AG04450 (cell line): ENCODE measurements at regions not wholly inside any gene's neighbourhood (a gene's known extent, or its start where the extent isn't known, plus 50 kb on each side); places are given as distances from the start of the nearest gene placed in this dataset.

Experiments used
- CTCF ChIA-PET: fragments of 300-600, 350-600 bp; formaldehyde crosslinking; extraction: SDS; loops from one replicate; lab custom pipeline; 2022; ENCODE audit warnings: antibody characterized with exemption, inconsistent platforms; lab: Charles Lee
- POLR2A ChIA-PET: fragments of 350-600 bp; formaldehyde crosslinking; extraction: SDS; loops from one replicate; lab custom pipeline; 2021; ENCODE audit warnings: antibody characterized with exemption, inconsistent platforms; lab: Yijun Ruan, JAX
- DNase-seq: peaks from one replicate; pipeline ENCODE4 v3.0.0-alpha.2; 2011; ENCODE audit warnings: low read depth, low spot score
- H3K27ac ChIP-seq: one replicate; pipeline ENCODE4 v1.5.1; 2012; ENCODE audit warnings: low read depth, low read length, control low read depth
- H3K27me3 ChIP-seq: one replicate; pipeline ENCODE4 v1.6.0; 2012; ENCODE audit warnings: low read length; ENCODE audit not compliant: control insufficient read depth, insufficient read depth
- H3K4me3 ChIP-seq: 2 replicates; pipeline ENCODE4 v1.5.1; 2011; ENCODE audit warnings: mild to moderate bottlenecking, low read depth, low read length, control low read depth
- H3K9me3 ChIP-seq: 2 replicates; pipeline ENCODE4 v1.5.1; 2012; ENCODE audit warnings: low read length; ENCODE audit not compliant: control insufficient read depth, insufficient read depth
- TF ChIP-seq, protein P1 (sequence below): IDR thresholded peaks from 2 replicates; pipeline ENCODE4 v1.5.1; 2011; ENCODE audit warnings: low read depth, low read length, control low read depth, inconsistent platforms

GRCh38 chr20:11015440-11015839, 341.6 kb upstream of the JAG1 start:
- no peak for DNase-seq
- POLR2A ChIA-PET: no interaction called here
- no peaks in the 10 kb centered on the region for H3K27me3 ChIP-seq
- no peak overlapping the region for H3K27ac ChIP-seq
- no peaks in the 10 kb centered on the region for H3K9me3 ChIP-seq
- CTCF ChIA-PET: no interaction called here
- H3K4me3 ChIP-seq: no peak overlapping the region
- TF ChIP-seq, protein P1, sequence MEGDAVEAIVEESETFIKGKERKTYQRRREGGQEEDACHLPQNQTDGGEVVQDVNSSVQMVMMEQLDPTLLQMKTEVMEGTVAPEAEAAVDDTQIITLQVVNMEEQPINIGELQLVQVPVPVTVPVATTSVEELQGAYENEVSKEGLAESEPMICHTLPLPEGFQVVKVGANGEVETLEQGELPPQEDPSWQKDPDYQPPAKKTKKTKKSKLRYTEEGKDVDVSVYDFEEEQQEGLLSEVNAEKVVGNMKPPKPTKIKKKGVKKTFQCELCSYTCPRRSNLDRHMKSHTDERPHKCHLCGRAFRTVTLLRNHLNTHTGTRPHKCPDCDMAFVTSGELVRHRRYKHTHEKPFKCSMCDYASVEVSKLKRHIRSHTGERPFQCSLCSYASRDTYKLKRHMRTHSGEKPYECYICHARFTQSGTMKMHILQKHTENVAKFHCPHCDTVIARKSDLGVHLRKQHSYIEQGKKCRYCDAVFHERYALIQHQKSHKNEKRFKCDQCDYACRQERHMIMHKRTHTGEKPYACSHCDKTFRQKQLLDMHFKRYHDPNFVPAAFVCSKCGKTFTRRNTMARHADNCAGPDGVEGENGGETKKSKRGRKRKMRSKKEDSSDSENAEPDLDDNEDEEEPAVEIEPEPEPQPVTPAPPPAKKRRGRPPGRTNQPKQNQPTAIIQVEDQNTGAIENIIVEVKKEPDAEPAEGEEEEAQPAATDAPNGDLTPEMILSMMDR: no peak

- DNase-seq: no peak
- CTCF ChIA-PET: no interaction called here
- Histone ChIP-seq H3K9me3 (no peaks in the 10 kb centered on the region), H3K27ac (no peak overlapping the region), H3K4me3 (no peak overlapping the region), H3K27me3 (no peaks in the 10 kb centered on the region)
- POLR2A ChIA-PET: no interaction called here
- TF ChIP-seq, protein P1: no peak
These were observed 343.6 kb upstream of the JAG1 start for GRCh38 chr20:11017446-11017845.

DNA sequence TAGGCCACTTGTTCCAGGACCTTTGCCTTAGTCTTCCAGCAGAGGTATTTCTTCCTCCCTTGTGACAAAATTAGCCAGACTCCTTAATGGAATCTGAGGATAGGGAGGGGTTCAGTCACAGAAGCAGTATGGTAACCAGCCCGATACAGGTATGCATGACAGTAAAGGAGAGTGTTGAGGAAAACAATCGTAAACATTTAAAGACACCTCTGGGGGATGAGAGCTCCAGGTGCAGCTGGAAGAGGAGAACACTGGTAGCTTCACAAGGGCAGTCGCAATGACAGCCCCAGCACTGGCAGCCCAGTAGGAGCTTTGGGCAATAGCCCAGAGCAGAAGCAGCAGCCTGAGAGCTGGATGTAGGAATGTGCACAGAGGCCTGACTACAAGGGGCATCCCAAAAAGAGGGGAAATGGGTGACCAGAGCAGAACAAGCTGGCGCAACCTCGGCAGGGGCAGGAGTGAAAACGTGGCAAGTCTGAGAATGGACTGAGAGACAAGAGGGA, 344.9 kb upstream of the JAG1 start:
- Histone ChIP-seq H3K27me3 (no peaks in the 10 kb centered on the region), H3K27ac (no peak overlapping the region), H3K4me3 (no peak overlapping the region), H3K9me3 (no peaks in the 10 kb centered on the region)
- TF ChIP-seq, protein P1: no peak
- no peak for DNase-seq
- POLR2A ChIA-PET: no interaction called here
- CTCF ChIA-PET: no interaction called here

DNA sequence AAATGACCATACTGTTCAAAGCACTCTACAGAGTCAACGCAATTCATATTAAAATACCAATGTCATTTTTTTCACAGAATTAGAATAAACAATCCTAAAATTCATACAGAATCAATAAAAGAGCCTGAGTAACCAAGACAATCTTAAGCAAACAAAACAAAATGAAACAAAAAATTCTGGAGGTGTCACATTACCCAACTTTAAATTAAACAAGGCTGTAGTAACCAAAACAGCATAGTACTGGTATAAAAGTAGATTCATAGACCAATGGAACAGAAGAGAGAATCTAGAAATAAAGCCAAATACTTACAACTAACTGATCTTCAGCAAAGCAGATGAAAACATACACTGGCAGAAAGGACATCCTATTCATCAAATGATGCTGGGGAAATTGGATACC, 346.9 kb upstream of the JAG1 start:
- no peaks in the 10 kb centered on the region for H3K9me3 ChIP-seq
- TF ChIP-seq, protein P1: no peak
- H3K27me3 ChIP-seq: no peaks in the 10 kb centered on the region
- DNase-seq: no peak
- H3K27ac ChIP-seq: no peak overlapping the region
- H3K4me3 ChIP-seq: no peak overlapping the region
- POLR2A ChIA-PET: no interaction called here
- CTCF ChIA-PET: no interaction called here

- no peaks in the 10 kb centered on the region for H3K27me3 ChIP-seq
- CTCF ChIA-PET: no interaction called here
- H3K4me3 ChIP-seq: no peak overlapping the region
These were observed 353.4 kb upstream of the JAG1 start for GRCh38 chr20:11027224-11027623.

More at GRCh38 chr20:11027224-11027623, 353.4 kb upstream of the JAG1 start:
- POLR2A ChIA-PET: no interaction called here
- no peak for DNase-seq
- no peaks in the 10 kb centered on the region for H3K9me3 ChIP-seq
- no peak overlapping the region for H3K27ac ChIP-seq
- TF ChIP-seq, protein P1: no peak
